NCI-H1105 treated with DMSO at 0.1 percent for 48 hours (cell line): ENCODE measurements at regions not wholly inside any gene's neighbourhood (a gene's known extent, or its start where the extent isn't known, plus 50 kb on each side); places are given as distances from the start of the nearest gene placed in this dataset.
"Not testable (repeated sequence)": the region's sequence is repeated elsewhere in the genome, so short reads cannot be mapped to it uniquely, and the experiment has no call there.

Source experiments
- DNase-seq: peaks from one replicate; lab custom pipeline; 2025; lab: John Stamatoyannopoulos, UW

GRCh38 chr6:99802396-99803031 lies 191.5 kb downstream of the MCHR2 start:
- DNase-seq = no peak

GRCh38 chr6:99808992-99809391 lies 185.0 kb downstream of the MCHR2 start:
- no peak for DNase-seq

- DNase-seq = no peak
Measured at GRCh38 chr6:99810295-99810694, 183.7 kb downstream of the MCHR2 start.

- no peak for DNase-seq
Measured at GRCh38 chr6:99810942-99811620, 182.9 kb downstream of the MCHR2 start.

- no peak for DNase-seq
Measured at GRCh38 chr6:99811636-99812035, 182.4 kb downstream of the MCHR2 start.

GRCh38 chr6:99813565-99813964 lies 180.5 kb downstream of the MCHR2 start:
- DNase-seq = no peak

- no peak for DNase-seq
Measured at GRCh38 chr6:99814230-99814928, 179.6 kb downstream of the MCHR2 start.

GRCh38 chr6:99816795-99817194 lies 177.2 kb downstream of the MCHR2 start:
- DNase-seq = no peak

- no peak for DNase-seq
Measured at GRCh38 chr6:99818161-99818560, 175.9 kb downstream of the MCHR2 start.

- no peak for DNase-seq
Measured at GRCh38 chr6:99819853-99820252, 174.2 kb downstream of the MCHR2 start.

GRCh38 chr6:99821164-99821563 lies 172.9 kb downstream of the MCHR2 start:
- DNase-seq = no peak

GRCh38 chr6:99822741-99823512 lies 171.1 kb downstream of the MCHR2 start:
- DNase-seq = peak; percentile 41

- not testable (repeated sequence) for DNase-seq
Measured at GRCh38 chr6:99823513-99824235, 170.3 kb downstream of the MCHR2 start.

GRCh38 chr6:99833034-99833433 lies 161.0 kb downstream of the MCHR2 start:
- no peak for DNase-seq

- no peak for DNase-seq
Measured at GRCh38 chr6:99836471-99836870, 157.6 kb downstream of the MCHR2 start.

GRCh38 chr6:99838607-99839006 lies 155.4 kb downstream of the MCHR2 start:
- no peak for DNase-seq

- DNase-seq = no peak
Measured at GRCh38 chr6:99841297-99841696, 152.7 kb downstream of the MCHR2 start.

GRCh38 chr6:99846006-99846405 lies 148.0 kb downstream of the MCHR2 start:
- no peak for DNase-seq

GRCh38 chr6:99850841-99851240 lies 143.2 kb downstream of the MCHR2 start:
- DNase-seq = no peak

GRCh38 chr6:99852031-99852430 lies 142.0 kb downstream of the MCHR2 start:
- DNase-seq = no peak

- DNase-seq = no peak
Measured at GRCh38 chr6:99867026-99867425, 127.0 kb downstream of the MCHR2 start.
